Prostate gland (tissue), 2 donors: ENCODE measurements at regions not wholly inside any gene's neighbourhood (a gene's known extent, or its start where the extent isn't known, plus 50 kb on each side); places are given as distances from the start of the nearest gene placed in this dataset.

Source experiments
- DNase-seq: peaks from one replicate; pipeline ENCODE4 v3.0.0-alpha.2; 2019; ENCODE audit warnings: low spot score
- H3K27ac ChIP-seq, 2 donors: fragments of 200-600 bp; sonication (generic); 2 replicates each; pipeline ENCODE4 v1.5.1; 2017 to 2019
- H3K27me3 ChIP-seq: fragments of 200-600 bp; sonication (generic); replicated peaks from 2 replicates; pipeline ENCODE4 v1.5.1; 2019; ENCODE audit not compliant: insufficient read depth
- H3K36me3 ChIP-seq, 2 donors: fragments of 200-600 bp; sonication (generic); 1 replicate in 1 of 2; 2 replicates in 1 of 2; pipeline versions ENCODE4 v1.5.1 to v1.8.1; 2017 to 2019
- H3K4me1 ChIP-seq: fragments of 200-600 bp; sonication (generic); replicated peaks from 2 replicates; pipeline ENCODE4 v1.5.1; 2019
- H3K4me3 ChIP-seq, 2 donors: fragments of 200-600 bp; sonication (generic); 2 replicates each; pipeline ENCODE4 v1.5.1; 2017 to 2019
- H3K9me3 ChIP-seq: fragments of 200-600 bp; sonication (generic); 2 replicates; pipeline ENCODE4 v1.5.1; 2017
- CTCF ChIP-seq, 4 experiments: fragments of 200-600 bp in 2 of 4; fragments of 450-650 bp in 2 of 4; sonication (generic) in 2 of 4; IDR thresholded peaks; 1 replicate in 3 of 4; 2 replicates in 1 of 4; pipeline ENCODE4 v1.5.1; 2016 to 2019; ENCODE audit warnings: antibody characterized with exemption in 4 of 4, mild to moderate bottlenecking in 2 of 4, moderate library complexity in 2 of 4
- POLR2A ChIP-seq: fragments of 450-650 bp; IDR thresholded peaks from one replicate; pipeline ENCODE4 v1.6.1; 2016; ENCODE audit warnings: antibody characterized with exemption, mild to moderate bottlenecking
- POLR2AphosphoS5 ChIP-seq: sonication (generic); formaldehyde crosslinking; IDR thresholded peaks from one replicate; pipeline ENCODE4 v1.6.1; 2017; ENCODE audit warnings: antibody characterized with exemption
- WGBS: methylation state at CpG from one replicate; pipeline ENCODE4 v1.1.5; 2018; 5-methylcytosine and 5-hydroxymethylcytosine counted together
- intact Hi-C: fragments of 100-400 bp; cut with DNase I; formaldehyde crosslinking; loops from one replicate; pipeline ENCODE4 v1.14.2; 2022

DNA sequence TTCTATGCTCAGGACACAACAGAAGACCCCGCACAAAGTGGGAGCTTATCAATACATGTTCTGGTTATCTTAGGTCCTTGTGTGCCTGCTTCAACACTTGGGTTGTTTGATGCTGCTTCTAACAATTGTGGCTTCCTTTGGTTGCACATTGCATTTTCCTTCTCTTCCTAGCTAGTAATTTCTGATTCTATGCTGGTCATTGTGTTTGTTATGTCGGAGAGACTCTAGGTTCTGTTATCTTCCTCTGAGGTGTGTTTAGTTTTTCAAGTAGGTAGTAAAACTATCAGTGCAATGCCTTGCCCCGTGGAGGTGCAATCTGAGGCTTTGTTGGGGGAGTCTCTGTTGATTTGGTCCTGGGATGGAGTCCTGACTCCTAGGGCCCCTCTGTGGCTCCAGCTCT lies 414.2 kb downstream of the SHANK2 start:
- intact Hi-C loops: no loop called here
- DNase-seq: no peak
- TF ChIP-seq POLR2AphosphoS5 (no peak), CTCF (IDR thresholded peaks at IDR 0.05) (no peak), POLR2A (no peak)
- Histone ChIP-seq H3K36me3 (no peaks in the 10 kb centered on the region), H3K4me3 (no peak overlapping the region), H3K27me3 (no peaks in the 10 kb centered on the region), H3K4me1 (no peaks in the 10 kb centered on the region), H3K27ac (no peak overlapping the region), H3K9me3 (no peaks in the 10 kb centered on the region)
- WGBS: 94% methylated on average over 3 of the region's 3 CpGs

GRCh38 chr11:70839851-70840250 lies 412.5 kb downstream of the SHANK2 start:
- Histone ChIP-seq H3K4me1 (no peaks in the 10 kb centered on the region), H3K9me3 (no peaks in the 10 kb centered on the region), H3K27me3 (no peaks in the 10 kb centered on the region), H3K36me3 (no peaks in the 10 kb centered on the region), H3K4me3 (no peak overlapping the region), H3K27ac (no peak overlapping the region)
- no peak for DNase-seq
- no peak for TF ChIP-seq POLR2A
- TF ChIP-seq POLR2AphosphoS5: no peak
- TF ChIP-seq CTCF (IDR thresholded peaks at IDR 0.05): no peak
- intact Hi-C loops: no loop called here
- WGBS: 96% methylated on average over 10 of the region's 10 CpGs

- intact Hi-C loops: no loop called here
- no peaks in the 10 kb centered on the region for H3K27me3 ChIP-seq
- H3K9me3 ChIP-seq: no peaks in the 10 kb centered on the region
- no peak overlapping the region for H3K27ac ChIP-seq
- TF ChIP-seq CTCF (IDR thresholded peaks at IDR 0.05) (no peak), POLR2A (no peak)
- no peaks in the 10 kb centered on the region for H3K36me3 ChIP-seq
- no peaks in the 10 kb centered on the region for H3K4me1 ChIP-seq
- H3K4me3 ChIP-seq: no peak overlapping the region
- DNase-seq: no peak
- WGBS: 96% methylated on average over 8 of the region's 8 CpGs
Measured at GRCh38 chr11:70841264-70841663, 411.1 kb downstream of the SHANK2 start.

DNA sequence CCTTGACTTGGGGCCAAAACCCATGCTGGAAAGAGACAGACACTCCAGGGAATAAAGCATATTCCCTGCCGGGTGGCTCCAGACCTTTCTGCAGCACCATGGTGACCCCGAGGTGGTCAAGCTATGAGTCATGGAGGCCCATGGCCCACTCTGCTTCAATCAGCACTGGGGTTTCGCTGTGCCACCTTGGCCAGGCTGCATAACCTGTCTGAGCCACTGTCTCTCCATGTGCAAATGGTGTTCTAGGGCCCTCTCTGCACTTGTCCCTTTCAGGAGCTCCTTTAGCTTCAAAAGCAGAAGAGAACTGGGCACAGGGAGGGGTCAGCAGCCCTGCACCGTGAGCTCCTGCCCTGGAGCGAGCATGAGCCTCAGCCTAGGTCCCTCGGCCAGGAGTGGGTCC lies 410.1 kb downstream of the SHANK2 start:
- 84% methylated on average over 6 of the region's 6 CpGs for WGBS
- no peaks in the 10 kb centered on the region for H3K4me1 ChIP-seq

More for the DNA sequence above, 410.1 kb downstream of the SHANK2 start:
- Histone ChIP-seq H3K27ac (no peak overlapping the region), H3K9me3 (no peaks in the 10 kb centered on the region), H3K27me3 (no peaks in the 10 kb centered on the region), H3K4me3 (no peak overlapping the region), H3K36me3 (no peaks in the 10 kb centered on the region)
- intact Hi-C loops: no loop called here
- DNase-seq: no peak
- TF ChIP-seq CTCF (IDR thresholded peaks at IDR 0.05) (no peak), POLR2AphosphoS5 (no peak), POLR2A (no peak)
